ENCODE measurements at regions not wholly inside any gene's neighbourhood (a gene's known extent, or its start where the extent isn't known, plus 50 kb on each side); places are given as distances from the start of the nearest gene placed in this dataset.
"Not testable (repeated sequence)": the region's sequence is repeated elsewhere in the genome, so short reads cannot be mapped to it uniquely, and the experiment has no call there.

GRCh38 chr3:82376883-82377282, 615.4 kb upstream of the GBE1 start:
- intact Hi-C loops (cut with DNase I) = no loop called here
- TF ChIP-seq, protein P1, sequence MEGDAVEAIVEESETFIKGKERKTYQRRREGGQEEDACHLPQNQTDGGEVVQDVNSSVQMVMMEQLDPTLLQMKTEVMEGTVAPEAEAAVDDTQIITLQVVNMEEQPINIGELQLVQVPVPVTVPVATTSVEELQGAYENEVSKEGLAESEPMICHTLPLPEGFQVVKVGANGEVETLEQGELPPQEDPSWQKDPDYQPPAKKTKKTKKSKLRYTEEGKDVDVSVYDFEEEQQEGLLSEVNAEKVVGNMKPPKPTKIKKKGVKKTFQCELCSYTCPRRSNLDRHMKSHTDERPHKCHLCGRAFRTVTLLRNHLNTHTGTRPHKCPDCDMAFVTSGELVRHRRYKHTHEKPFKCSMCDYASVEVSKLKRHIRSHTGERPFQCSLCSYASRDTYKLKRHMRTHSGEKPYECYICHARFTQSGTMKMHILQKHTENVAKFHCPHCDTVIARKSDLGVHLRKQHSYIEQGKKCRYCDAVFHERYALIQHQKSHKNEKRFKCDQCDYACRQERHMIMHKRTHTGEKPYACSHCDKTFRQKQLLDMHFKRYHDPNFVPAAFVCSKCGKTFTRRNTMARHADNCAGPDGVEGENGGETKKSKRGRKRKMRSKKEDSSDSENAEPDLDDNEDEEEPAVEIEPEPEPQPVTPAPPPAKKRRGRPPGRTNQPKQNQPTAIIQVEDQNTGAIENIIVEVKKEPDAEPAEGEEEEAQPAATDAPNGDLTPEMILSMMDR (IDR thresholded peaks at IDR 0.05) = no peak
- DNase-seq (no peak), ATAC-seq (no peak)
- peaks cover 4% of the 10 kb centered on the region for H3K9me3 ChIP-seq
- H3K4me3 ChIP-seq = no peak overlapping the region
- H3K4me1 ChIP-seq = no peaks in the 10 kb centered on the region
- H3K27ac ChIP-seq = no peak overlapping the region
- H3K27me3 ChIP-seq = no peaks in the 10 kb centered on the region
- H3K36me3 ChIP-seq = no peaks in the 10 kb centered on the region

DNA sequence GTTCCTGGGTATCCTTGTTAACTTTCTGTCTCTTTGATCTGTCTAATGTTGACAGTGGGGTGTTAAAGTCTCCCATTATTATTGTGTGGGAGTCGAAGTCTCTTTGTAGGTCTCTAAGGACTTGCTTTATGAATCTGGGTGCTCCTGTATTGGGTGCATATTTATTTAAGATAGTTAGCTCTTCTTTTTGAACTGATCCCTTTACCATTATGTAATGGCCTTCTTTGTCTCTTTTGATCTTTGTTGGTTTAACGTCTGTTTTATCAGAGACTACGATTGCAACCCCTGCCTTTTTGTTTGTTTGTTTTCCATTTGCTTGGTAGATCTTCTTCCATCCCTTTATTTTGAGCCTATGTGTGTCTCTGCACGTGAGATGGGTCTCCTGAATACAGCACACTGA, 612.4 kb upstream of the GBE1 start:
- H3K4me3 ChIP-seq; H3K27ac ChIP-seq; H3K4me1 ChIP-seq; H3K36me3 ChIP-seq; ATAC-seq; intact Hi-C loops (cut with DNase I); H3K27me3 ChIP-seq; DNase-seq; H3K9me3 ChIP-seq: not testable (repeated sequence)

DNA sequence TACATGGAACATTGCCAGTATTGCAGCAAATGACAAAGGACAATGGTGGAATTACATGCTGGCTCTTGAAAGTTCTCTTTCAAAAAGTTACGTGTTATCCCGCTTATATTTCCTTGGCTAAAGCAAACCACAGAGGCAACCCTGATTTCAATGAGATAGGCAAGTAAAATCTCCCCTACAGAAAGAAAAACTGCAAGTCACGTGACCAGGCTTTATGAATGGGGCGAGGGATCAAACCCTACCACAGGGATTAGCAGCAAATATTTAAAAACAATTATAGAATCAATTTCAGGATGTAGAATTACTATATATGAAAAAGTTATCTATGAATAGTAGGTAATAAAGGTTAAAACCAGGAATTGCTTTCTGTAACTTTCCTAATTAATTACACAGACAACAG, 603.4 kb upstream of the GBE1 start:
- H3K4me3 ChIP-seq = no peak overlapping the region
- ATAC-seq (no peak), DNase-seq (no peak)
- H3K4me1 ChIP-seq = no peaks in the 10 kb centered on the region
- TF ChIP-seq, protein P1 (IDR thresholded peaks at IDR 0.05) = no peak
- no peak overlapping the region for H3K27ac ChIP-seq
- intact Hi-C loops (cut with DNase I) = no loop called here
- H3K36me3 ChIP-seq = no peaks in the 10 kb centered on the region
- H3K27me3 ChIP-seq = no peaks in the 10 kb centered on the region
- H3K9me3 ChIP-seq = no peaks in the 10 kb centered on the region

DNA sequence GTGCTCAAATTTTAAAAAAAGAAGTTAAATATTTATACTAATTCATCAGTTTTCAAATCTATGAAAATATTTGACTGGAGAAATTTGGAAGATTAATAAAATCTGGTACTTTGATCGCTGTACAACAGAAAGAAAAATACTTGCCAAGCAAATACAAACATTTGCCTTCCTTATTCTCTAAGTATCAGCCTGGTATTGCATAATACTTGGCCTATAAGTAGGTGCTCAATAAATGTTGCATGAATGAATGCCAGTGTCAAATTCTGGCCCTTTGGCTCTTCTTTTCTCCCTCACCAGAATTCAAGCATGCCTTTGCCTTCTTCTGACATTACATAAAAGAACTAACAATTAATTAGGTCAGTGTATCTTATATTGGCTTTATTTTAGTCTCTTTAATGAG, 601.7 kb upstream of the GBE1 start:
- TF ChIP-seq, protein P1 (IDR thresholded peaks at IDR 0.05) = no peak
- H3K27ac ChIP-seq = no peak overlapping the region
- no peak overlapping the region for H3K4me3 ChIP-seq
- no peaks in the 10 kb centered on the region for H3K4me1 ChIP-seq
- H3K9me3 ChIP-seq = no peaks in the 10 kb centered on the region
- intact Hi-C loops (cut with DNase I) = no loop called here
- H3K27me3 ChIP-seq = no peaks in the 10 kb centered on the region
- DNase-seq (no peak), ATAC-seq (no peak)
- no peaks in the 10 kb centered on the region for H3K36me3 ChIP-seq

- intact Hi-C loops (cut with DNase I) = no loop called here
- no peak for ATAC-seq
- TF ChIP-seq, protein P1 (IDR thresholded peaks at IDR 0.05) = no peak
- Histone ChIP-seq H3K27me3 (no peaks in the 10 kb centered on the region), H3K27ac (no peak overlapping the region), H3K4me1 (no peaks in the 10 kb centered on the region), H3K36me3 (no peaks in the 10 kb centered on the region), H3K4me3 (no peak overlapping the region), H3K9me3 (no peaks in the 10 kb centered on the region)
- DNase-seq = no peak
These were observed 593.8 kb upstream of the GBE1 start for GRCh38 chr3:82355228-82355627.

DNA sequence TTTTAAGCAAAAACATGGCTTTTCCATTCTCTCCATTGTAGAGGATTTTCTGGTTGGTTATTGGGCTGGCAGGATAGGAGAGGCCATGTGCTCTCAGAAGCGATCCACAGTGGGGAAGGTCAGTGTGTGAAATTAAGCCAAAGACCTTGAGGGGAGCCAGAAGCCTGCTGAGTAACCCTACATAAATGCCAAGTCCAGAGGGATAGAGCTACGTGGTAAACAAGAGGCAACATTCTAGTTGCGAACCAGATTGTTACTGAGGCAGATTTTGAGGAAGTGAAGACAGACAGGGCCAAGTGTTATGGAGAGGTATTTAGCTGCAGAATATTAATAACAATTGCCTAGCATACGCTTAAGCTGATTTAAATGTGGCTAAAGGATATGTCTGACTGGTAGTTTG, 592.8 kb upstream of the GBE1 start:
- Histone ChIP-seq H3K9me3 (no peaks in the 10 kb centered on the region), H3K27me3 (no peaks in the 10 kb centered on the region), H3K27ac (no peak overlapping the region), H3K36me3 (no peaks in the 10 kb centered on the region), H3K4me1 (no peaks in the 10 kb centered on the region), H3K4me3 (no peak overlapping the region)
- intact Hi-C loops (cut with DNase I) = no loop called here
- DNase-seq (no peak), ATAC-seq (no peak)
- TF ChIP-seq, protein P1 (IDR thresholded peaks at IDR 0.05) = no peak
